ENCODE measurements at regions not wholly inside any gene's neighbourhood (a gene's known extent, or its start where the extent isn't known, plus 50 kb on each side); places are given as distances from the start of the nearest gene placed in this dataset.
A peak's percentile ranks its signal among the peaks of the same experiment; 100 is the strongest.

DNA sequence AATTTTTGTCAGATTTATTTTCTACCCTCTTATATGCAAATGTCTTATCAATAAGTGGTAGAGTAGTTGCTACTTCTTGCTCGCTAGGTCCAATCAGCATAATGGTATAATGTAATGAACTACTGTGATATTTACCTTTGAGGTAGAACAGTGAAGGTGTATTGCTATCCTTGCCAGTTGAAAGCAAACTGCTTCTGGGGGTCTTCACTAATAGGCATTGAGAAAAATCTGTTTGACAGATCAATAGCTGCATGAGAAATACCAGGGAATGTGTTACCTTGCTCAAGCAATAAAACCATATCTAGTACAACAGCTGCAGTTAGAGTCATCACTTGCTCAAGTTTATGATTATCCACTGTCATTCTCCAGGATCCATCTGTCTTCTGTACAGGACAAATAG lies 50.1 kb upstream of the EFEMP1 start:
- no peak for DNase-seq (ENCODE audit: low spot score)

DNA sequence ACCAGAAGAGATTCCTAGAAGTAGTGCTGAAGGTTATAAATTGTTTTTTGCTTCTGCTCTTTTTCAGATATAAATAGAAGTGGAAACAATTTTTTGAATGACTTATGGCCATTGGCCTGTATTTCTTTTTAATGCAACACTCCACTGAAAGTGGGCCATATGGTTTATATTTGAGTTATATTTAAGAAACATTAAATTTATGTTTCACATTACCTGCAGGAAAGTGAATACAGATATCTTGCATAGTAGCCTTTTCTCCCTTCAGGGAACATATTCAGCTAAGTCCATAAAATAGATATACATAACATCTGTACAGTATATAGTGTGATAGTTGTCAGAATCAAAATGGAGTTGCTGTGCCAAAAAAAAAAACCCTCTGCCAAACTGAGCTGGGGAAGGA lies 53.1 kb upstream of the EFEMP1 start:
- DNase-seq (ENCODE audit: low spot score): no peak

DNA sequence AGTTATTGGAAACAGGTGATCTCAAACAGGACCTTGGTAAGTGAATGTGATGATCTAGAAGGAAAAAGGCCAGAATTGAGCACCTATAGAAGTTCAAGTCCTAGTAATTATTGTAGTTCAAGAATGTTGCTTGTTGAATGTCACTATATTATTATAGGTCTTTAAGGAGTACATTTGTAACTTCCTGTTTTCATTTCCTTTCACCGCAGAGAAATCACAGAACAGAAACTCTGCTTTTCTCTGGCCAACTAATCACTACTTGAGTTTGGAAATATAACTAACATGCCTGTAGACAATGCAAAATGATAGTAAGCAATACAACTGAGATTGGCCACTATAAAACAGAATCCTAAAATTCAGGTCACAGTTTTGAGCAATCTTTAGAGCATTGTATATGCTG lies 61.8 kb upstream of the EFEMP1 start:
- no peak for DNase-seq (ENCODE audit: low spot score)

DNA sequence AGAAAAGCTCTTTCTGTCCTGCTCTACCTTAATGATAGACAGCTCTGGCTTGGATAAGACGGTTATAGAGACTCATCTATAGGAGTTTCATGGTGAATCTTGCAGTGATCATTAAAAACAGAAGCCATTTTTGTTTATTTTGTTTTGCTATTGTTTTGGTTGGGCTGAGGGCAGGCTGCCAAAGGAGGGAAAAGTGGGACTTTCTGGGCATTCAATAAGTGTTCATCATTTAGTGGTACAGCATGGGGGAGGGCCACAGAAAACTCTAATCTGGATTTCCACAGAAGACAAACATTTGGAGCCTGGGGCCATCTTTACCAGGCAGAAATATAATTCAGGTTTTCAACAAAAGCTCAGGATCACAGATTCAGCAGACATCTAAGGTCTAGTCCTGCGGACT lies 62.4 kb upstream of the EFEMP1 start:
- no peak for DNase-seq (ENCODE audit: low spot score)

DNA sequence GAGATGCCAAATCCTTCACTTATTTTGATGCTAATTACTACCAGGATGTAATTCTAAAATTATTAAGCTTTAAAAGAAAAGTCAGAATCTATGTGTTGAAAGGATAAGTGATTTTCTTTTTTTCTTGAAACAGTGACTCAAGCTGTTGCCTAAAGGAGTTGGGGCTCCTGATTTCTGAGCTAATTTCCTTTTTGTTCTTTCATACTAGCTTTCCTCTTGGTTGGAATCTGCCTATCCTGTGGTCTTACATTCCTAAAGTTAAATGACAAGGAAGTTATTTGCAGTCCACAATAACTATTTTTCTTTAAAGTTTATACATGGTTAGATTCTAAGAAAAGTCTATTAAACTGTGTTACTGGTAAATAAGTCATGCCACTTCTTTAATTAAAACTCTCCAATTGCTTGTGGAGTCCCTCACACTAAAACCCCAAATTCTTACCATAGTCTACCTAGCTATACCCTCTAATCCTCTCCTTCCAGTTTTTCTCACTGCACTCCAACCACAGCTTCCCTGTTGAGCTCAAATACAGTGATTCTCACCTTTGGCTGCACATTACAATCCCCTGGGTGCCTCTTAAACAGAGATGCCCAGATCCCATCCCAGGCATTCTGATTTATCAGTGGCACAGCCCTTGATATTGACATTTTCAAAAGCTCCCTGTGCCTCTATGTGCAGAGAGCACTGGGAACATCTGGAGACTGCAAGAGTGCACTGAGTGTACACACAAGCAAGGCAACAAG lies 63.3 kb upstream of the EFEMP1 start:
- no peak for DNase-seq (ENCODE audit: low spot score)

DNA sequence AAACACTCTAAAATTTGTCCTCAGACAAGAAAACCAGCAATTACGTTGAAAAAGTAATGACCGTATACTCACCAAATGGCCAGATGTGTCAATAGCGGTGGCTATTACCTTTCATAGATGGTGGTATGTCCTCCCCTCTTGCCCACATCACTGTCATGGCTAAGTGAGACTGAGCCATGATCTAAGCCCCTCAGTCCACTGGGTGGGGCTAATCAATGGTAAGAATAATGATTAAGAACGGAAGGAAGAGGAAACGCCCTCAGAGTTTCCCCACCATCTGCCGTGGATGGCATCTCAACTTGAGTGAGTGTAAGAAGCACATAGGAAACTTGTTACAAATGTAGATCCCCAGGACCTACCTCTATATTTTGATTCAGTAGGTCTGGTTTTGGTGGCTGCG lies 65.8 kb upstream of the EFEMP1 start:
- no peak for DNase-seq (ENCODE audit: low spot score)

DNA sequence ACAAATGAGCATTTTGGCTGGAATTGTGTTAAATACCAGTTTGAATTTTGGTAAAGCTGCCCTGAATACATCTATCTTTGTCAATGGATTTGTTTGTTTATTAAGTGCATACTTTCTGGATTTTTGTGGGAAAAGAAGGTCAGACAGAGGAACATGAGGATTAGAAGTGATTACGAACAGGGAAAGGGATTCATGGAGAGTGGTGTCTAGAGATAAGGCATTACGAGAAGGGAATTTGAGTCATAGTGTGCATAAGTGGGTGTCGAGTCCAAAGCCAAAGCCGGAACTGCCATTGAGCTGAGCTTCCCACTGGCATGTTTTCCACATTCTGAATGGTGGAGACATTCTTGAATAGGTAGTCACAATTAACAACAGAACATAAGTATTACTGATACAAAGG lies 68.9 kb upstream of the EFEMP1 start:
- DNase-seq (ENCODE audit: low spot score): peak; percentile 100

DNA sequence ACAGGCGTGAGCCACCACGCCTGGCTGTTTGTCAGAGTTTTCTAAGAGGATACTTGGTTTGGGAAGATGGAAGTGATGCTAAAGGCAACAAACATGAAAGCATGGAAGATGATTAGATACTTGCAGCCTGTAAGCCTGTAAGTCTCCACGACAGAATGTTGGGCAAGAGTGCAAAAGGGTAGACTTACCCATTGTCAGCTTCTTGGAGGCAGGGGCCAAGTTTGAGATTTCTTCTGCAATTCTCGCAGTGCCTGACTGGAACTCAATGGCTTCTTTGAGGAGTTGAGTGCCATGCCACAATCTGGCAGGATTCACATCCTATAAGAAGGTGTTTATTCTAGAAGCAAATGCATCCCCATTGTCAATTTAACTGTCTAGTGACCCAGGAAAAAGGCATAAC lies 70.1 kb upstream of the EFEMP1 start:
- no peak for DNase-seq (ENCODE audit: low spot score)

DNA sequence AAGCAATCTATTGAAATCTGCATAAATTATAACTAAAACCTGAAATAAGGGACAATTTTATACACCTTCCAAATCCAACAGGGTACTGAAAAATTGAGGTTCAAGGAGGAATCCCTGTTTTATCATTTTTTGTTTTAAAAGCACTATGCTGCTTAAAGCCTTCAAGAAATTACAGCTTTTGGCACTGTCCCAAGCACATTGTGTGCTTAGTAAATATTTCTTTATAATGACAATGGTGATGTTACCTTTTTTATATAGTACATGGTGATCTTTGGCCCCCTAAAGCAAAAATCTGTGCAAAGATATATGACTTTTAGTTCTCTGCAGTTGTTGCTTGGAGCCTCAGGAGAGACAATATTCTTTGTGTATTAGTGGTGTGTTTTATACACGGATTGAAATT lies 71.6 kb upstream of the EFEMP1 start:
- DNase-seq (ENCODE audit: low spot score): no peak

DNA sequence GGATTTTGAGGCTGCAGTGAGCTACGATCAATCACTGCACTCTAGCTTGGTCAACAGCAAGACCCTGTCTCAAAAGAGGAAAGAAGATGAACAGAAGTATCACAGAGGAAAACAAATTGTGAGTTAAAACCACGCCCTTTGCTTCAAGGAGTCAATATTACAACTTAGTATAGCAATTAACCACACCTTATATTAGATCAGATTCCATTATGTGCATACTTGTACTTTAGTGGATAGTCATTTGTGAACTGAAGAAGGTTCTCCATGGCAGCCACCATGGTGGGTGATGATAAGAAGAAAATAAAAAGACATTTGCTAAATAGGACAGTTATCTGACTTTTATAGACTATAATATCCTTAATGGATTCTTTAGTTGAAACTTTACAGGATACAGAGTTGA lies 72.3 kb upstream of the EFEMP1 start:
- DNase-seq (ENCODE audit: low spot score): no peak

DNA sequence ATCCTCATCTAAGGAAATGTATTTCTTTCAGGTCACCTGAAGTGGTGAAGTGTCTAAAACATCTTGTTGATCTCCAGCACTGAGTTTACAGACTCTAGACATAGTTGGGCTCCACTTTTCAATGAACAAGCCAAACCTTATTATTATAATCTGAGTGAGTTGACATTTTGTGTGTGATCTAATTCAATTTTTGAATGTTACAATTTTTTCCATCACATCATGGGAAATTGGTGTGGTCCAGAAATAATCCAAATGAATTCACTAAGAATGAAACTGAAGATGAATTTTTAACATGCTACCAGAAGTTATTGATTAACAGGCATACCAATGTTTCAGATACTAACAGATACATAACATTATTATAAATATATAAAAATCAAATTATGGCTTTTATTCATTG lies 75.6 kb upstream of the EFEMP1 start:
- no peak for DNase-seq (ENCODE audit: low spot score)

DNA sequence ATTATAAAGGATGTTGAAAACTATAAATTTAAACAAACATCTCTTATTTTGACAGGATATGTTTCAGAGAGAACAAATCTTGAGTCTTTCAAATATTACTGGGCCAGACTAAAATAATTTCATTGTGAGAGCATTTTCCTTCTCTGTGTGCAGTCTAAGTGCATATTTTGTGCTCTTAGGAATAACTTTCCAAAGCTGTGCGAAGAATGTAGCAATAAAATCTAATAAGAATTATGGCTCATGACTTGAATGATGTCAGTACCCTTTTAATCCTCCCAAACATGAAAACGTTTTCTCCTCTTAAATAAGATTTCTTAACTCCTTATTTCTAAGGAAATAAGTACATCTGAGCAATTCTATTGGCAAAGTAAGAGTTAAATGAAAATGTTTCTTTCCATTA lies 76.2 kb upstream of the EFEMP1 start:
- DNase-seq (ENCODE audit: low spot score): no peak

DNA sequence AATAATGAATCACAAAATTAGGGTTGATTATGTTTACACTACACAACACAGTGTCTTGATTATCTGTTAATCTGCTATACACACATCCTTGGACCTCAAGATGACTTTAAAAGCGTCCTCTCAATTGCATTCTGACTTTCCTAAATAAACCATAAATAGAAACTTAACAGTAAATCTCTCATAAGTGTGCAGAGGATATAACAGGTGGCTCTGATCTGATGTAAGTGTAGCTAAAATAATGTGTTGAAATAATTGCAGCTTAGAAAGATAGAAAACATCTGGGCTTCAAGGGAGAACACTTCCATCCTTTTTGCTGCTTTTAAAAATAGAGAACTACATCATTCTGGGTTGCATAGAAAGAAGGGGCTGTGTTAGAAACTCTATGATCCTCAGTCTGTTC lies 78.4 kb upstream of the EFEMP1 start:
- DNase-seq (ENCODE audit: low spot score): no peak

DNA sequence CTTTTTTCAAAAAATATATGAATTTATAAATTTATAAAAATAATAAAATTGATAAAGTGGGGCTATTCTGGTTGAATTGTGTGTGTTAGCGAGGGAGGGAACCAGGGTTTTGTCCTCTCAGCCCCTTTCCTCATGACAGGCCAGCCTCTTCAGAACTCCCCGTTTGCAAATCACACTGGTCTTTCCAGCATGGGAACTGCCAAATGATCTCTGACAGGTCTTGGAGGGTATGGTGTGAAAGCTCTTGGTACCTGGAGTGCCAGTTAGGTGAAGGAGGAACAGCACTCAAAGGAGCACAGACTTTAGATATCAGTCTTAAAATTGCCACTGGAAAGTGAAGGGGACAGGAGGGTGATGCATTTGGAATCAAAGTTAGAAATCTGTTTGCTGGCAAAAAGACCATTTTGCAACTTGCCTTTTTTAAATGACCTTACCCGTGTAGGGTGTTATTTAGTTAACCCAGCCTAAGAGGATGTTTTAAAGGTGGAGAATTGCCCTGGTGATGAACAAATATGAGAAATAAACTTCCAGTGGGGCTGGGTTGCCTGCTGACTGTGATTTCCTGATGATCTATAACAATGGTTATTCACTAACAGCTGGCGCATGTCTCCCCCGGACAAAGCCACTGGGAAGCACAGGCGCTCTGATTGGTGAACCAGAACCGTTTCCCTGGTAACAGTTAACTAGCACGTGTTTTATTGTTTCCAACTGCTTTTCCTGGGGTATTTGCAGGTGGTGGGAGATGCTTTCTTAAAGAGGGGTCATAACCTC lies 85.3 kb upstream of the EFEMP1 start:
- DNase-seq (ENCODE audit: low spot score): peak; percentile 52

DNA sequence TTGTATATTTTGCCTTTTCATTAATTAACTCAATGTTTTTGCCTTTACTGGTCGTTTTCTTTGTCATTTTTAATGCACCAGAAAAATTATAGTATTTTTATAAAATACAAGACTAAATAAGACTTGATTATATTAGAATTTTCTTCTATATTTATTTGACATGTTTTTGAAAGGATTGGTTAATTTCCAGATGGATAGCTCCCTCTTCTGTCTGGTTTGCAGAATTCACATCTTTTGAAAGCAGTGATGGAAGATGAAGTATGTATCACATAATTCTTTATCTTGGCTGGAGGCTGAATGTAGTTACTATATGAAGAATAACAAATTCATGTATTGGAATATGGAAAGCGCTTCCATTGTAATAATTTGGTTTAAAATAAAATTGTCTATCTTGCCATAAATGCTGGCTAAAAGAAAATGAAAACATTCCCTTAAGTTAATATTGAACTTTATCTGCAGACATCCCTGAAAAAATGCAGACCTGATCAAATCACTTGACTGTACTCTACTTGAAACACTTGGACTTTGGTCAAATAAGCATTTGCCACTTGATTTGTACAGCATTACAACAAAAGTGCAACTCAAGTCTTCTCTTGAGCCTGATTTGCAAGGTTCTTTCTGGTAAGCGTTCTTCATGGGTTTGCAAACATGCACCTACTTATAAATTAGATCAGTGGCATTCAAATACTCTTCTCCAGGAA lies 86.3 kb upstream of the EFEMP1 start:
- DNase-seq (ENCODE audit: low spot score): peak; percentile 53

DNA sequence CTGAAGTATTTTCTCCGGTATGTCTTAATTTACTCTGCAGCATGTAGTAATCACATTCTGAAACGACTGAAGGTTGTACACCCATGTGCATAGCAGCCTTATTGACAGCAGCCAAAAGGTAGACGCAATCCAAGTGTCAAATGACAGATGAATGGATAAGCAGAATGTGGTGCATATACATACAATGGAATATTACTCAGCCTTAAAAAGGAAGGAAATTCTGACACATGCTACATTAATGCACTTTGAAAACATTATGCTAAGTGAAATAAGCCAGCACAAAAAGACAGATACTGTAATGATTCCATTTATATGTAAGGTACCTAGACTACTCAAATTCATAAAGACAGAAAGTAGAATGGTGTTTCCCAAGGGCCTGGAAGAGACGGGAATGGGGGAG lies 88.0 kb upstream of the EFEMP1 start:
- no peak for DNase-seq (ENCODE audit: low spot score)

DNA sequence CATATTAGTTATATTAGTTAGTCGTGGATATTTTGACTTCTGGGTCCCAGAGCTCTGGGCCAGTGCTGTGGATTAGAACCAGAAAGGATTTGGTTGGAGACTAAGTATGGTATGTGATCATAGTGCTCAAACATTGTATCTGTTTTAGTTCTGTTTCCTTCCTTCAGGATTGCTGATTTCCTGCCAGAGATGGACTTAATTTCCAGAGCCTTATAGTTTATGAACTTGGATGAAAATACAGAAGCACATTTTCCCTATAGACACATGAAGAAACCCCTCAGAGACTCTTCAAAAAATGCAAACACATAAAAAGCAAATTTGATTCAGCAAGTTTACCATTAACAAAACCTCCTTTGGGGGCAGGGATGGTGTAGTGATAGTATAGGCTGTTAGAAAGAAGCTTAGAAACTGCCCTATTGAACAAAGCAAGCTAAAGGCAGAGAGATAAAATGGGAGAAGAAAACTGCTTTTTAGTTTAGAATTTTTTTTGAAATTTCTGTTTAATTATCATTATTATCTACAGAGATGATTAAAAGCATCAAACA lies 88.7 kb upstream of the EFEMP1 start:
- DNase-seq (ENCODE audit: low spot score): no peak

DNA sequence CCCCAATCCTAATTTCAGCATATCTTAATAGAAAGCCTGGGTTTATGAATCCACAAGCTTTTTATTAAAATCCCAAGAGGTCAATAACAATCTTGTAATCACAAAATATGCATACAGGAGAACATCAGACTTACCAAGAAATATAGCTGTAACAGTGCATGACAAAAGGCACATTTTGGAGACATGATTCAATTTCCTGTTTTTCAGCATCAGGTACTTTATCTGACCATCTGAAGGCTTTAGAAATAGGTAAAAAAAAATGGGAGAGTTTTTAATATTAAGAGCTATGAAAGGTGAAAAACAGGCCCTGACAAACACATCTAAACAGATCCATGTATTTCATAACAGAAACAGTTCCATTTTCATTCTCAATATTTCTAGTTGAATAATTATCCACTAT lies 89.9 kb upstream of the EFEMP1 start:
- DNase-seq (ENCODE audit: low spot score): no peak

DNA sequence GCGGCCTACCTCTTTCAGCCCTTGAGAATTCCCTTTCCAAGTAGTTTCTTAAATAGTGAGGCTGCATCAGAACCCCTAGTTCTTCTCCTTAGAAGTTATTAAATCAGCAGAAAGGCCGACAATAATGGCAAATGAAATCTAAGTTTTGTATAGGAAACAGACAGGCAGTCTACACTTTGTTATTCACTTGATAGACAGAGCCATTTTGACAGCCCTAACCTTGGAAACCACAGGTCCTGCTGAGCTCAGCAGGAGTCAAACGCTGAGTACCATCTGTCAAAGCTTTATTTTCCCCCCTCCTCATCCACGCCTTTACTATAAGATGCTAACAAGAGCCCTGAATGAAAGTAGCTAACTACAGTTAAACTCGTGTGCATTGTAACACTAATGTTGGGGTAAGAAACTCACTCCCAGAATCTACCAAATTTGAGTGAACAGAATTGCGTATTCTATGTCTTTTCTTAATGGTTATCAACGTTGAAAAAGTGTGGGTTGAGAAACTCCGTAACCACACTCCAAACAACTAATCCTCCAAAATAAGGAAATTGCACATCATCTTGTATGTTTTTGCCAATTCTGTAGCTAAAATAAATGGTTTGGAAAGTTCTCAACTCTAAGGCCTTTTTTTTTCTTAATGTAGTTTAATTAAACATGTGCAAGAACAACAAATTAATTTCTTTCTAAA lies 90.6 kb upstream of the EFEMP1 start:
- DNase-seq (ENCODE audit: low spot score): no peak

DNA sequence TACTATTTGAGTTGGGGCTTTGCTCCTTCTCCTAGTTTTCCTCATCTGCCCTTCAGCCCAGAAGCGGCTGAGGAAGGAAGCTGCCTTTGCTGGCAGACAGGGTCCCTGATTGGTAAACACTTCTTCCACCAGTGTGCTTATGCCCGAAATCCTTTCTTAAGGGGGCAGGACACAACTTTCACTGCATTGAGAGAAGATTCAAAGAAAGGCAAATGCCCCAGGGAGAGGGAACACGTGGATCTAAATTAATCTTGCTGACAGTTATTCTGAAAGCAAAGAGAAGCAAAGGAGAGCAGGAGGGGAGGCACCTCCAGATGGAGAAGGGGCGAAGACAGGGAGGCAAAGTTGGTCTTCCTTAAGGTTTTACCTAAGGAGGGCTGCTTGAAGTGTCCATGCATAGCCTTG lies 92.1 kb upstream of the EFEMP1 start:
- no peak for DNase-seq (ENCODE audit: low spot score)

DNA sequence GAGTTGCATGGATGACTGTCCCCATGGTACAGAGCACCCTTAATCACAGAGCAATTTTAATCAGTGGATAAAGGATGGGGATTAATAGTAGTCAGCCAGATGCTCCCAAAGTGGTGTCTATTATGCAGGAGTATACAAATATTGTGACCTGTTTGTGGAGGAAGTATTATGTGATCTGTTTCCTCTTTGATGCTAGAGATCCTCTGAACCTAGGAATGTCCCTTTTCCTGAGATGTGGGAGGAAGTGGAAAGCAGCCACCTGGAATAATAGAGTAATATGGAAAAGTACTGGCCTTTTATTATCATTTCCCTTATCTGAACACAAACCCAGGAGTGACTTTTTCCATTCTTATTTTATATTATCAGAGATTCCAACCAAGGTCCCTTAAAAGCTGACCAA lies 94.2 kb upstream of the EFEMP1 start:
- no peak for DNase-seq (ENCODE audit: low spot score)

DNA sequence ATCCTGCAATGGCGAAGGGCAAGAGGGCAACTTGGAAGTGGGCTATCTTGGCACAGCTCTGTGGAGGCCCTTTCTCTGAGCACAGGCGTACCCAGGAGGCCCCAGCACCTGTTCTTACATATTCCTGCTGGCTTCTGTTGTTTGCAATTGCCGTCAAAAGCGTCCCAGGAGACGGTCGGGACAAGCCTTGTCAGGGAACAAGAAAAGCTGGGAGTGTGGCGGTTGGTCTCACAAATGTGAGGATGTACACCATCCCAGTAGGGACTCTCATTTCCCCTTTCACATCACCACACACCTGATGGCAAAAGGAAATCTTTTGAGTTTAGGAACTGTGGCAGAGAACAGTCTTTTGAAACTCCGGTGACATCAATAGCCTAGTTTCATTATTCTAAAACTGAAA lies 94.7 kb upstream of the EFEMP1 start:
- no peak for DNase-seq (ENCODE audit: low spot score)
